ENCODE measurements at regions not wholly inside any gene's neighbourhood (a gene's known extent, or its start where the extent isn't known, plus 50 kb on each side); places are given as distances from the start of the nearest gene placed in this dataset.
"Not testable (repeated sequence)": the region's sequence is repeated elsewhere in the genome, so short reads cannot be mapped to it uniquely, and the experiment has no call there.

- no peak for DNase-seq
These were observed 258.4 kb upstream of the AGTR1 start for GRCh38 chr3:148439254-148439822.

- DNase-seq = no peak
These were observed 256.5 kb upstream of the AGTR1 start for GRCh38 chr3:148441191-148441590.

- DNase-seq = no peak
These were observed 246.9 kb upstream of the AGTR1 start for GRCh38 chr3:148450819-148451218.

- DNase-seq = no peak
These were observed 245.7 kb upstream of the AGTR1 start for GRCh38 chr3:148451969-148452368.

GRCh38 chr3:148453781-148454191, 243.9 kb upstream of the AGTR1 start:
- no peak for DNase-seq

- DNase-seq = no peak
These were observed 242.6 kb upstream of the AGTR1 start for GRCh38 chr3:148455098-148455497.

- no peak for DNase-seq
These were observed 239.8 kb upstream of the AGTR1 start for GRCh38 chr3:148457886-148458285.

GRCh38 chr3:148459931-148460513, 237.7 kb upstream of the AGTR1 start:
- DNase-seq = no peak

GRCh38 chr3:148460686-148461085, 237.0 kb upstream of the AGTR1 start:
- no peak for DNase-seq

- no peak for DNase-seq
These were observed 233.5 kb upstream of the AGTR1 start for GRCh38 chr3:148464246-148464645.

GRCh38 chr3:148466143-148466542, 231.6 kb upstream of the AGTR1 start:
- no peak for DNase-seq

- no peak for DNase-seq
These were observed 230.5 kb upstream of the AGTR1 start for GRCh38 chr3:148466980-148467740.

- DNase-seq = no peak
These were observed 220.3 kb upstream of the AGTR1 start for GRCh38 chr3:148477375-148477774.

- no peak for DNase-seq
These were observed 204.1 kb upstream of the AGTR1 start for GRCh38 chr3:148493631-148494030.

- DNase-seq = no peak
These were observed 203.3 kb upstream of the AGTR1 start for GRCh38 chr3:148494451-148494850.

GRCh38 chr3:148500881-148501280, 196.8 kb upstream of the AGTR1 start:
- no peak for DNase-seq

GRCh38 chr3:148510116-148510515, 187.6 kb upstream of the AGTR1 start:
- DNase-seq = no peak

GRCh38 chr3:148510561-148510960, 187.1 kb upstream of the AGTR1 start:
- no peak for DNase-seq

GRCh38 chr3:148512648-148513047, 185.1 kb upstream of the AGTR1 start:
- no peak for DNase-seq

- no peak for DNase-seq
These were observed 184.6 kb upstream of the AGTR1 start for GRCh38 chr3:148513096-148513543.

GRCh38 chr3:148518520-148518919, 179.2 kb upstream of the AGTR1 start:
- no peak for DNase-seq

- DNase-seq = not testable (repeated sequence)
These were observed 172.1 kb upstream of the AGTR1 start for GRCh38 chr3:148525621-148526020.

GRCh38 chr3:148528024-148528423, 169.7 kb upstream of the AGTR1 start:
- DNase-seq = no peak

GRCh38 chr3:148531836-148532235, 165.9 kb upstream of the AGTR1 start:
- no peak for DNase-seq
